ENCODE measurements at regions not wholly inside any gene's neighbourhood (a gene's known extent, or its start where the extent isn't known, plus 50 kb on each side); places are given as distances from the start of the nearest gene placed in this dataset.

DNA sequence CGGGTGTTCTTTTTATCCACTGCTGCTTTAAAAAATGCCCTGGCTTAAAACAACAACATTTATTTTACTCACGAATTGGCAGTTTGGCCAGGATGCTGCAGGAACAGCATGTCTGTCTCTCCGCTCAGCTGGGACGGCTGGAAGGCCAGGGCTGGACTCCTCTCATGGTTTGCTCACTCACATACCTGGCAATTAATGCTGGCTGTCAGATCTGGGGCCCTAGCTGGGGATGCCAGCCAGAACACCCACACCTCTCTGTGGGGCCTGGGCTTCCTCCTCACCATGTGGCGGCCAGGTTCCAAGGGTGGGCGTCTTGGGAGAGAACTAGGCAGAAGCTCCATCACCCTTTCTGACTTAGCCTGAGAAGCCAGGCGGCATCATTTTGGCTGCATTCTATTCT, 189.1 kb upstream of the IL12B start:
- TF ChIP-seq, protein P1, sequence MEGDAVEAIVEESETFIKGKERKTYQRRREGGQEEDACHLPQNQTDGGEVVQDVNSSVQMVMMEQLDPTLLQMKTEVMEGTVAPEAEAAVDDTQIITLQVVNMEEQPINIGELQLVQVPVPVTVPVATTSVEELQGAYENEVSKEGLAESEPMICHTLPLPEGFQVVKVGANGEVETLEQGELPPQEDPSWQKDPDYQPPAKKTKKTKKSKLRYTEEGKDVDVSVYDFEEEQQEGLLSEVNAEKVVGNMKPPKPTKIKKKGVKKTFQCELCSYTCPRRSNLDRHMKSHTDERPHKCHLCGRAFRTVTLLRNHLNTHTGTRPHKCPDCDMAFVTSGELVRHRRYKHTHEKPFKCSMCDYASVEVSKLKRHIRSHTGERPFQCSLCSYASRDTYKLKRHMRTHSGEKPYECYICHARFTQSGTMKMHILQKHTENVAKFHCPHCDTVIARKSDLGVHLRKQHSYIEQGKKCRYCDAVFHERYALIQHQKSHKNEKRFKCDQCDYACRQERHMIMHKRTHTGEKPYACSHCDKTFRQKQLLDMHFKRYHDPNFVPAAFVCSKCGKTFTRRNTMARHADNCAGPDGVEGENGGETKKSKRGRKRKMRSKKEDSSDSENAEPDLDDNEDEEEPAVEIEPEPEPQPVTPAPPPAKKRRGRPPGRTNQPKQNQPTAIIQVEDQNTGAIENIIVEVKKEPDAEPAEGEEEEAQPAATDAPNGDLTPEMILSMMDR (IDR thresholded peaks at IDR 0.05; ENCODE audit: extremely low read depth in 1 of 2, insufficient read depth in 1 of 2, low read depth in 1 of 2, low read length in 2 of 2), result no peak
- TF ChIP-seq POLR2AphosphoS5 (IDR thresholded peaks at IDR 0.05; ENCODE audit: insufficient read depth, low read depth, low read length) (no peak), EZH2 (IDR thresholded peaks at IDR 0.05; ENCODE audit: borderline replicate concordance, low read depth, low read length, severe bottlenecking) (no peak), POLR2A (IDR thresholded peaks at IDR 0.05; ENCODE audit: low read depth, low read length) (no peak)
- TF ChIP-seq, protein P2, sequence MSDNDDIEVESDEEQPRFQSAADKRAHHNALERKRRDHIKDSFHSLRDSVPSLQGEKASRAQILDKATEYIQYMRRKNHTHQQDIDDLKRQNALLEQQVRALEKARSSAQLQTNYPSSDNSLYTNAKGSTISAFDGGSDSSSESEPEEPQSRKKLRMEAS (IDR thresholded peaks at IDR 0.05; ENCODE audit: insufficient read depth, insufficient read length), result no peak
